Immature natural killer cell (primary cell): ENCODE measurements at regions not wholly inside any gene's neighbourhood (a gene's known extent, or its start where the extent isn't known, plus 50 kb on each side); places are given as distances from the start of the nearest gene placed in this dataset.

Source experiments
- DNase-seq, 3 donors: peaks; one replicate each; pipeline ENCODE4 v3.0.0; 2022; ENCODE audit warnings: mixed read lengths in 1 of 3
- H3K27ac Mint-ChIP-seq, 6 donors: one replicate each; pipeline ENCODE4 v1.8.0; 2020; ENCODE audit warnings: mixed read lengths in 6 of 6, mild to moderate bottlenecking in 5 of 6, inconsistent platforms in 4 of 6, moderate library complexity in 3 of 6
- H3K27me3 Mint-ChIP-seq, 3 donors: one replicate each; pipeline ENCODE4 v1.8.0; 2020 to 2021; ENCODE audit warnings: low read depth in 3 of 3, mild to moderate bottlenecking in 3 of 3, mixed read lengths in 3 of 3, moderate library complexity in 3 of 3, inconsistent platforms in 1 of 3
- H3K36me3 Mint-ChIP-seq, 3 donors: one replicate each; pipeline ENCODE4 v1.8.0; 2020; ENCODE audit warnings: mixed read lengths in 3 of 3, inconsistent platforms in 2 of 3, mild to moderate bottlenecking in 2 of 3
- H3K4me1 Mint-ChIP-seq, 2 donors: one replicate each; pipeline ENCODE4 v1.8.0; 2020; ENCODE audit warnings: inconsistent platforms in 2 of 2, mild to moderate bottlenecking in 2 of 2, mixed read lengths in 2 of 2, moderate library complexity in 1 of 2
- H3K4me3 Mint-ChIP-seq, 5 donors: one replicate each; pipeline ENCODE4 v1.8.0; 2020; ENCODE audit warnings: mild to moderate bottlenecking in 5 of 5, mixed read lengths in 5 of 5, inconsistent platforms in 3 of 5, moderate library complexity in 3 of 5
- H3K9me3 Mint-ChIP-seq, 6 donors: one replicate each; pipeline ENCODE4 v1.8.0; 2020; ENCODE audit warnings: mild to moderate bottlenecking in 6 of 6, mixed read lengths in 6 of 6, inconsistent platforms in 4 of 6, moderate library complexity in 3 of 6

DNA sequence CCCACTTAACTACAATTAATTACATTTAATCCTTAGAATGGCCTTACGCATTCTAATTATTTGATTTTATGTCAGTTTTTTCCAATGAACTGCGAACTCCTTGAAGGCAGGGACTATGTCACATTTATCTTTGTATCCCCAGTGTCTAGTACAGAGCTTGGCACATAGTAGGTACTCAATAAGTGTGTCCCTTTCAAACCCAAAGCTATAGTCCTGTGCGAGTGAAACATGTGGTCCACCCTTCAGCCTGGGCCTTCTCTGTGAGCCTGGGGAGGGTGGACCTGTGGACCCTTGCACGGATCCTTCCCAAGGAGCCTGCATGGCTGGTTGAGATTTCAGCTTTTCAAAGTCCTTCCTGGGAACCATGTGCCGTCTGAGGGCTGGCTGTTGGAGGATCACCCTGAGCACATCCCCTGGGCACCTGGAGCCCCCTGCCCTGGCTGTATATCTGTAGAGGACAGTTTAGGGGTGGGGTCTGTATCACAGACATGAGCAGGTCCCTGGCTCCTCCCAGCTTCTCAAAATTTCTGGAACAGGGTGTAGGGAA lies 103.1 kb downstream of the IER5 start:
- no peaks in the 10 kb centered on the region for H3K36me3 Mint-ChIP-seq
- no peak for DNase-seq
- H3K4me1 Mint-ChIP-seq, result peaks cover 4 to 7% of the 10 kb centered on the region in 2 donors
- H3K9me3 Mint-ChIP-seq, result peaks cover 0 to 2% (median 0%) of the 10 kb centered on the region in 6 donors
- no peak overlapping the region for H3K27ac Mint-ChIP-seq
- H3K4me3 Mint-ChIP-seq, result no peak overlapping the region
- peaks cover 2 to 26% (median 4%) of the 10 kb centered on the region in 3 donors for H3K27me3 Mint-ChIP-seq

DNA sequence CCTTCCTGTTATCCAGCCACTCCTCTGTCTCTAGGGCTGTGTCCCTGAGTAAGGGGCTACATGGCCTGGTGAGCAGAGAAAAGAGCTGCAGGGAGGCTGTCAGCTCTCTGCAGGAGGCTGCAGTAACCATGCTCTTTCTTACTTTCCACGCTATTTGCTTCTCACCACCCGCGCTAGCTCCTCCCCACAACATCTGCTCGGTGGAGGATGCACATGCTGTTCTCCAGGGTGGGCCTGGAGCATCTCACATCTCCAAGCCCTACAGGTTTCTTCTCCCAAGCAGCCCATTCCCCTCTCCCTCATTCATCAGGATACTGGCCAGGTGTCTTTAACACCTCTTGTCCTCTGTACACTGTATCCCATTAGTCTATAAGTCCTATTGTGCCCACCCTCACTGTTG lies 103.8 kb downstream of the IER5 start:
- peaks cover 0 to 2% (median 0%) of the 10 kb centered on the region in 6 donors for H3K9me3 Mint-ChIP-seq
- peaks cover 4 to 7% of the 10 kb centered on the region in 2 donors for H3K4me1 Mint-ChIP-seq
- no peak for DNase-seq
- H3K36me3 Mint-ChIP-seq, result no peaks in the 10 kb centered on the region
- no peak overlapping the region for H3K4me3 Mint-ChIP-seq
- no peak overlapping the region for H3K27ac Mint-ChIP-seq
- H3K27me3 Mint-ChIP-seq, result peaks cover 2 to 20% (median 2%) of the 10 kb centered on the region in 3 donors

DNA sequence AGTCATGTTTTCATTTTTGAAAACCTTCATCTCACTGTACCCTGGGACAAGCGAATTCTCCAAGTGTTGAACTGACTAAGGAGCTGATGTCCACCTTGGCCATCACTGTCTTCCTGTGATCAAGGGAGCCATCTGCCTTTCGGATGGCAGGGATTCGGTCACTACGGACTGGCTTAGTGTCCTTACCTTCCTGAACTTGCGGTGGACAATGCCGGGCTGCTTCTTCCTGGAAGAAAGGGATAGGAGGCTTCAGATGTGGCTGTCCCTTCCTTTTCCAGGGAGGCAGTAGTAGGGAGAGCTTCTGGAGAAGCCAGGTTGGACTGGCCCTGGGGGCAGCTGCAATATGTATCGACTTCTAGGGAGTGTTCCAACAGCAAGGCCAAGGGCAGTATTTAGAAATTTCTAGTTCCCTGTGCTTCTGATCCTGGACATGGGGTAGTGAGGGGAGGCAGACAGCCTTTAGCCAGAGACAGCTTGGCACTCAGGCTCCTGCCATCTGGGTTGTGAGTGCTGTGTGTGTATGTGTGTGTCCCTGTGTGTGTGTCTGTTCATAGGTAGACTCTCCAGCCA lies 114.6 kb downstream of the IER5 start:
- H3K27me3 Mint-ChIP-seq, result peaks cover 5 to 7% (median 5%) of the 10 kb centered on the region in 3 donors
- no peak overlapping the region for H3K4me3 Mint-ChIP-seq
- H3K4me1 Mint-ChIP-seq, result no peaks in the 10 kb centered on the region
- DNase-seq, result no peak
- no peaks in the 10 kb centered on the region for H3K36me3 Mint-ChIP-seq
- H3K27ac Mint-ChIP-seq, result no peak overlapping the region
- peaks cover 0 to 6% (median 1%) of the 10 kb centered on the region in 6 donors for H3K9me3 Mint-ChIP-seq

DNA sequence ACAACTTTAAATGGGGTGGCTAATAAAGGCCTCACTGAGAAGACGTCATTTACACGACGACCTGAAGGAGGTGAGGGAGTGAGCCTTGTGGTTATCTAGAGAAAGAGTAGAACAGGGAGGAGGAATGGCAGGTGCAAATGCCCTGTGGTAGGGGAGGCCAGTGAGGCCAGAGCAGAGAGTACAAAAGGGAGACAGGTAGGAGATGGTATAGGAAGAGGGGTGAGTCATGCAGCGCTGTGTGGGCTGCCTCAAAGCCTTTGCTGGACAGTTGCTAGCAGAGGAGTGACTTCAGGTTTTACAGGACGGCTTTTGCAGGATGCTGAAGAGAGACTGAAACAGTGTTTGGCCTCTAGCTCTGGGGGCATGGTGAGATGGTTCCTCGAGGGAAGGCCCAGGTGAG lies 116.0 kb downstream of the IER5 start:
- Mint-ChIP-seq H3K4me1 (no peaks in the 10 kb centered on the region), H3K4me3 (no peak overlapping the region), H3K36me3 (no peaks in the 10 kb centered on the region), H3K27ac (no peak overlapping the region), H3K27me3 (peaks cover 3 to 5% (median 5%) of the 10 kb centered on the region in 3 donors), H3K9me3 (peaks cover 0 to 6% (median 0%) of the 10 kb centered on the region in 6 donors)
- no peak for DNase-seq

DNA sequence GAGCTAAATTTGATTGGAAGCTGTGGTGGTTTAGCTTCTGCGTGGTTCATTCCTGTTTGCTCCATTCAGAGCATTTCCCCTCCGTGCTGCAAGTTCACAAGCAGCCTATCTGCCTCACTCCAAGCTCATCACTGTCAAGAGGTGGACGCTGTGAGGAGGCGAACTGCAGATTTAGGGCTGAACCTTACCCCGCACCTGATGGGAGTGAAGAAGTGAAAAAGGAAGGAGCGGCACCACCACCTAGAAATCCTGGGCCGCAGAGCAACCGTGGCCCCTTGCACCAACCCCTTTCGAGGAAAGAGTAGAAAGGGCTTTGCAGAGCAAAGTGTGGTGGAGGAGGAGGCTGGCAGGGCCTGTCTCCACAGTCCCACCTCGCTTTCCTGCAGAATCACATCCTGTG lies 117.4 kb downstream of the IER5 start:
- Mint-ChIP-seq H3K4me1 (no peaks in the 10 kb centered on the region), H3K27me3 (peaks cover 2 to 4% (median 2%) of the 10 kb centered on the region in 3 donors), H3K9me3 (no peaks in the 10 kb centered on the region), H3K4me3 (no peak overlapping the region), H3K36me3 (no peaks in the 10 kb centered on the region), H3K27ac (no peak overlapping the region)
- DNase-seq, result no peak

DNA sequence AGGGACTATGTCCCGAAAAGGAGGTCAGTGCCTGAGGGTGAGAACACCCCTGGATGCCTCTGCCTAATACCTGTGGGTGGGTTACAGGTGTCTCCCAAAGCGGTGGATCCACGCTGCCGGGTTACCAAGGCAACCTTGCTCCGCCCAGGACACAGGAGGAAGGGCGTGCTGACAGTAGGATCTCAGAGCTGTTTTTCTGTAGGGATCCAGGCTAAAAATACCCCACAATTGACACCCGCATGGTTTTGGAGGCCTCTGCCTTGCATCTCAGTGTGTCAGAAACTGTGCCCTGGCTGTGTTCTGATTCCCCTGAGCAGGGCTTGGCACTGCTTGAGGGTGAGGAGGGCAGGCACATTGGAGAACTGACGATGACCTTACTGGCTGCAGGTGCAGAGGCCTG lies 118.0 kb downstream of the IER5 start:
- no peak for DNase-seq
- Mint-ChIP-seq H3K4me1 (no peaks in the 10 kb centered on the region), H3K9me3 (no peaks in the 10 kb centered on the region), H3K4me3 (no peak overlapping the region), H3K36me3 (no peaks in the 10 kb centered on the region), H3K27me3 (peaks cover 2 to 3% (median 2%) of the 10 kb centered on the region in 3 donors), H3K27ac (no peak overlapping the region)

DNA sequence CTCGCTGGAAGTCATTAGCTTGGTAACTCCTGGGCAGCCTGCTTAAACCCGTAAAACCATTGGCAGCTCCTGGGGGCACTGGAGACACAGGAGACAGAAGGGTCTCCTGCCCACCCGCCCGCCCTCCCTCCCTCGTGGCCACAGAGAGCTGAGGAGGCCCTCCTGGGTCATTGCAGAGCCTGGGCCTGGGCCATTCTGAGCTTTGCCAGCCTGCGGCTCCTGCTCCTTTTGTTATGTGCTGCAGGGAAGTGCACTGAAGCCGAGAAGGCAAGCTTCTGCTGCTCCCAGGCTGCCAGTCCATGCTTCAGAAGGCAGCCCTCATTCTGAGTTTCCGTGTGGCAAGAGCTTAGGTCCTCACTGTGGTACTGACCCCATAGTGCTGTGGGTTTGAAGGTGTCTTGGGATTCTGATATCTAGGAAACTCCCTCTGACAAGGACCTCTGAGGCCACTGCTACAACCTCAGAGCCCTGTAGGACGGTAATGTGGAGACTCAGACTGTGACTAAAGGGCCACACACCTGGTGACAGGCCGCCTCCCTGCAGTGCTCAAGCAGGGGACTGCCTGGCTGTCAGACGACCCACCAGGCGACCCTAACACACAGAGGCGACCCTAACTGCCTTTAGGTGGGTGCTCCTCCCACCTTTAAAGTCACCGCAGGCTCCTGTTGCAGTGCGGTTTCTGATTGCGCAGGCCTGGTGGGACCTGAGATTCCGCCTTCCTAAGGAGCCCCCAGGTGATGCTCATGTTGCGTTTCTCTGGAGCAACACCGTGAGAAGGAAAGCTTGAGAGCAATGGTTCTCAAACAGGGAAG lies 118.7 kb downstream of the IER5 start:
- no peak overlapping the region for H3K27ac Mint-ChIP-seq
- H3K36me3 Mint-ChIP-seq, result no peaks in the 10 kb centered on the region
- H3K4me3 Mint-ChIP-seq, result no peak overlapping the region
- no peaks in the 10 kb centered on the region for H3K4me1 Mint-ChIP-seq
- no peak for DNase-seq
- peaks cover 0 to 3% (median 2%) of the 10 kb centered on the region in 3 donors for H3K27me3 Mint-ChIP-seq
- no peaks in the 10 kb centered on the region for H3K9me3 Mint-ChIP-seq

DNA sequence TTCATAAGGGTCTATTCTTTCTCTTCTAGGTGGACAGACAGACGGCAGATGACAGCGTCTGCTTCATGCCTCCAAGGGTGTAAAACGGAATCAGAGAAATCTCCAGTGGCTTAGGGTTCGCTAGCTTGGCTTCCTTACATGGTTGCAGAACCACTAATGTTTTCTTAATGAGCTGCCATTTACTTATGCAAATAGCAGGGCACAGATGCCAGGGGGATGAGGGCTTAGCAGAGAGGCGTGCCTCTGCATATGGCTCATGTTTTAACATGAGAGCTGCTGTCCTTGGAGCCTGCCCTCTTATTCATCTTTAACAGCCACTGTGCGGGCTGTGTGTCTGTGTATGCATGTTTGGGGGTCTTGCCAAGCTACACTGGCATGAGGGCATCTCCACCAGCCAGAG lies 119.6 kb downstream of the IER5 start:
- H3K9me3 Mint-ChIP-seq, result no peaks in the 10 kb centered on the region
- DNase-seq, result no peak
- no peak overlapping the region for H3K27ac Mint-ChIP-seq
- H3K27me3 Mint-ChIP-seq, result peaks cover 0 to 3% (median 2%) of the 10 kb centered on the region in 3 donors
- no peak overlapping the region for H3K4me3 Mint-ChIP-seq
- H3K4me1 Mint-ChIP-seq, result no peaks in the 10 kb centered on the region
- H3K36me3 Mint-ChIP-seq, result no peaks in the 10 kb centered on the region

DNA sequence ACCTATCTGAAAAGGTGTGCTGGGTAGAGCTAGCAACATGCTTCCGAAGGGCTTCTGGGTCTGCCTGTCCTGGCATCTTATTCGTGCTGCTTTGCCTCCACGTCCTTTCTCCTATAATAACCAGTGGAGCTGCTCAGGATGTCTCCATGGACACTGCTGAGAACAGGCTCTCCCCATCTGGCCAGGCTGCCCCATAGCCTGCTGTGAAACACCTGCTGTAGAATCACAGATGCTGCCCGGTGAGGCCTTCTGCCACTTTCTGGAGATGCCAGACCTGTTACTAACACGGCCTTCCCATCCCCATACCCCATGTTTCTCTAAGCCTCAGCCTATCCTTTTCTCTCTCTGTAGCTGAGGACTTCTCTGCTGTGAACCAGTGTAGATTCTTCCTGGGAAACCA lies 120.5 kb downstream of the IER5 start:
- H3K27ac Mint-ChIP-seq, result no peak overlapping the region
- H3K27me3 Mint-ChIP-seq, result peaks cover 0 to 3% (median 2%) of the 10 kb centered on the region in 3 donors
- H3K4me3 Mint-ChIP-seq, result no peak overlapping the region
- no peaks in the 10 kb centered on the region for H3K9me3 Mint-ChIP-seq
- no peaks in the 10 kb centered on the region for H3K36me3 Mint-ChIP-seq
- DNase-seq, result no peak
- no peaks in the 10 kb centered on the region for H3K4me1 Mint-ChIP-seq

DNA sequence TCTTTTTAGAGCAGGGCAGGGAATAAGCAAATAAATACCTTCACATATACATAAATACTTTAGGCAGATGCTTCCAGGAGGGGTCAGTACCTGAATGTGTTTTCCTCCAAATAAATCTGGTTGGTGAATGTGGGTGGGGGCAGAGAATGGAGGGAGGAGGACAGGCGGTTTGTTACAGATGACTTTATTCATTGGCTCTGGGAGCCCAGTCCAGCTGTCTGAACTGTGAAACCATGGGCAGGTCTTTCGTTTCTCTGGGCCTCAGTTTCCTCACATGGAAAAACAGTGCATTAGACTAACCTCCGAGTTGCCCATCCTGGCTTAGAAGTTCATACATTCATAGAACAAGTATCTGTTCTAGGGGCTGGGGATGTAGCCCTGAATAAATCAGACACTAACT lies 124.6 kb downstream of the IER5 start:
- H3K9me3 Mint-ChIP-seq, result no peaks in the 10 kb centered on the region
- no peak for DNase-seq
- no peaks in the 10 kb centered on the region for H3K36me3 Mint-ChIP-seq
- H3K4me1 Mint-ChIP-seq, result no peaks in the 10 kb centered on the region
- peaks cover 2 to 12% (median 2%) of the 10 kb centered on the region in 3 donors for H3K27me3 Mint-ChIP-seq
- no peak overlapping the region for H3K27ac Mint-ChIP-seq
- H3K4me3 Mint-ChIP-seq, result no peak overlapping the region

DNA sequence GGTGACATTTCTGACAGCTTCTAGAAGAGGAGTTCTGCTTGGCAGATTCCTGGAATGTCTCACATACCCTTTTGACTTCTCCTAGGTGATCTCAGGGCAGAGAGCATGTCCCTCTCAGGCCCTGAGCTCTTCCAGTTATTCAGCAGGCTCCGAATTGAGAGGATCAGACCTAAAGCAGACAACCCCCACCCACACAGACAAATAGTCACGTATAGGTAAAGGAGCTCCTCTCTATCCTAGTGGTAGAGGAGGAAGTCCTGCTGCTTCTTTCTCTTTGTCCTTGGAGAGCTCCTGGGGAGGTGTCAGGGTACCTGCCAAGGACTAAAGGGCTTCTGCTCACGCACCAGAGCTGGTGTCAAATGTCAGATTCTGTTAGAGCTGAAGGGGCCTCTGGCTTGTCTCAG lies 128.1 kb downstream of the IER5 start:
- no peak for DNase-seq
- peaks cover 0 to 16% (median 8%) of the 10 kb centered on the region in 3 donors for H3K27me3 Mint-ChIP-seq
- no peak overlapping the region for H3K4me3 Mint-ChIP-seq
- no peak overlapping the region for H3K27ac Mint-ChIP-seq
- no peaks in the 10 kb centered on the region for H3K9me3 Mint-ChIP-seq
- no peaks in the 10 kb centered on the region for H3K4me1 Mint-ChIP-seq
- H3K36me3 Mint-ChIP-seq, result no peaks in the 10 kb centered on the region

DNA sequence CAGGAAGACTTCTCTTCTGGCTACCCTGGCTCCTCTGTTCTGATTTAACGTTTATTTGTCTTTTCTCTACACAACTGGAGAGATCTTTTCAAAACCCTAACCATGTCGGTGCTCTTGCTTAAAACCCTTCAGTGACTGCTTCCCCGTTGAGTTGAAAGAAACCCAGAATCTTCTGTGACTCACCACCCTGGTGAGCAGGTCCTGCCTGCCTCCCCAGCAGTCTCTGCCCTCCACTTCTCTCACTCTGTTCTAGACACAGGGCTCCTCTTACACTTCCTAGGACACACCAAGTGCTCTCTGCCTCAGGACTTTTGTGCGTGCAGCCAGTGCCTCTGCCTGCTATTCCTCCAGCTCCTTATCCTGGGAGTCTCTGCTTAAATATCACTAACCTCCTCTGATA lies 131.4 kb downstream of the IER5 start:
- Mint-ChIP-seq H3K36me3 (no peaks in the 10 kb centered on the region), H3K27ac (no peak overlapping the region), H3K4me1 (no peaks in the 10 kb centered on the region), H3K4me3 (no peak overlapping the region), H3K9me3 (peaks cover 0 to 8% (median under 1%) of the 10 kb centered on the region in 6 donors), H3K27me3 (peaks cover 0 to 19% (median 8%) of the 10 kb centered on the region in 3 donors)
- DNase-seq, result no peak

DNA sequence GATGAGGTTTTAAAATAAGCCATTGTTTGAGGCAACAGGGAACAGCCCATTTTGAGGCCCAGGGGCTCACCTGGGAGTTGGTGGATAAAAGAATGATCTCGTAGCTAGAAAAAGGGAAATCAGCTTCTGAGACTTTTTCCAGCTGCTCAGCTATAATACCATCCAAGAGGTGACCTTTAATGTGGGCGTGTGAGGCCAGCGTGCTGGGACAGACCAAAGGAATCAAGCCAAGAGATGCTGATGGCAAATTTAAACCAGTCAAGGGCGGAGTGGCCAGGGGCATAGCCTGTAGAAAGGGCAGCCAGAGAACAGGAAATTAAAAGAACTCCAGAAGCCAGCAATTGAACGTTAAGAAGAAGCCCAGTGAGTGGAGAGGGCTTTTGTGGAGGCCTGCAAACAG lies 132.6 kb downstream of the IER5 start:
- no peak for DNase-seq
- peaks cover 0 to 8% (median under 1%) of the 10 kb centered on the region in 6 donors for H3K9me3 Mint-ChIP-seq
- peaks cover 0 to 13% (median 8%) of the 10 kb centered on the region in 3 donors for H3K27me3 Mint-ChIP-seq
- H3K27ac Mint-ChIP-seq, result no peak overlapping the region
- H3K4me1 Mint-ChIP-seq, result no peaks in the 10 kb centered on the region
- H3K4me3 Mint-ChIP-seq, result no peak overlapping the region
- H3K36me3 Mint-ChIP-seq, result no peaks in the 10 kb centered on the region

DNA sequence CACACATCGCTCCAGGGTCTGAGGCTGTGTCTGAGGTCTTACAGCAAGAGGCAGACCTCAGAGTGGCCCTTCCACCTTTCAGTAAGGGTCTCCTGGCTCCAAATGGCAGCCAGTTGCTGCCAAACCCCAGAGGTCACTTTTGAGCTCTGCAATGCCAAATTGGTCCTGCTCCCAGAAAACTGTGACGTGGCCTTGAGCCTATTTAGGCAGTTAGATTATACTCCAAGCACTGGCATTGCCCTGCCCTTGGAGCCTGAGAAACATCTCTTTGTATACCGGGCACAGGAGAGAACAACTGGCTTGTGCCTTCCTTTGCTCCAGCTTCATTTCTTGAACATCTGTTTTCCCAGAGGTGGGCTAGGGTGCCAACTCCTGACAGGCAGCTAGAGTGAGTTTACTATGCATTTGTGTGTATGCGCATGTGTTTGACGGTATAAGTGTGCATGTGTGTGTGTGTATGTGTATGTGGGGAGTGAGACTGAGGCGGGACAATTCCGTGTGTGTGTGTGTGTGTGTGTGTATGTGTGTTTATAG lies 134.5 kb downstream of the IER5 start:
- Mint-ChIP-seq H3K27ac (no peak overlapping the region), H3K4me3 (no peak overlapping the region), H3K27me3 (peaks cover 0 to 10% (median 6%) of the 10 kb centered on the region in 3 donors), H3K36me3 (no peaks in the 10 kb centered on the region), H3K4me1 (no peaks in the 10 kb centered on the region), H3K9me3 (peaks cover 0 to 12% (median 5%) of the 10 kb centered on the region in 6 donors)
- DNase-seq, result no peak
